ENCODE measurements at regions not wholly inside any gene's neighbourhood (a gene's known extent, or its start where the extent isn't known, plus 50 kb on each side); places are given as distances from the start of the nearest gene placed in this dataset.

DNA sequence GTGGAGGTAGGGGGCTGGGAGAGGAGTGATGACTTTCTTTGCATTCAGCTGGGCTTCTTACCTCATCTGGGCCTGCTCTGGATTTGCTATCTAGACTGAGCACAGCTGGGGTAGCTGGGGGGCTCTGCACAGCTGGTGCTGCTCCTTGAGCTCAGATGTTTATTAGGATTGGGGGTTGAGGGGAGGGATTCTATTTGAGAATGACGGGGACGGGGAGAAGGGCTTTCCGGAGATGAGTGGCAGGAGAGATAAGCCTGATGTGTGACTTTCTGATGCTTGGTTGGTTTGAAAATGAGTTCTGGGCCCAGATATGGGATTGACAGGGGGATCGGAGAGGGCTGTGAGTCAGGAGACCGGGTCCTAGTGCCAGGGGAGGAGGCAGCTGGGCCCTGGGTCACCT is 146.1 kb upstream of the CSF3R start:
- TF ChIP-seq, protein P1, sequence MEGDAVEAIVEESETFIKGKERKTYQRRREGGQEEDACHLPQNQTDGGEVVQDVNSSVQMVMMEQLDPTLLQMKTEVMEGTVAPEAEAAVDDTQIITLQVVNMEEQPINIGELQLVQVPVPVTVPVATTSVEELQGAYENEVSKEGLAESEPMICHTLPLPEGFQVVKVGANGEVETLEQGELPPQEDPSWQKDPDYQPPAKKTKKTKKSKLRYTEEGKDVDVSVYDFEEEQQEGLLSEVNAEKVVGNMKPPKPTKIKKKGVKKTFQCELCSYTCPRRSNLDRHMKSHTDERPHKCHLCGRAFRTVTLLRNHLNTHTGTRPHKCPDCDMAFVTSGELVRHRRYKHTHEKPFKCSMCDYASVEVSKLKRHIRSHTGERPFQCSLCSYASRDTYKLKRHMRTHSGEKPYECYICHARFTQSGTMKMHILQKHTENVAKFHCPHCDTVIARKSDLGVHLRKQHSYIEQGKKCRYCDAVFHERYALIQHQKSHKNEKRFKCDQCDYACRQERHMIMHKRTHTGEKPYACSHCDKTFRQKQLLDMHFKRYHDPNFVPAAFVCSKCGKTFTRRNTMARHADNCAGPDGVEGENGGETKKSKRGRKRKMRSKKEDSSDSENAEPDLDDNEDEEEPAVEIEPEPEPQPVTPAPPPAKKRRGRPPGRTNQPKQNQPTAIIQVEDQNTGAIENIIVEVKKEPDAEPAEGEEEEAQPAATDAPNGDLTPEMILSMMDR (IDR thresholded peaks at IDR 0.05): no peak
- no peak for TF ChIP-seq EZH2 (IDR thresholded peaks at IDR 0.05; ENCODE audit: borderline replicate concordance, insufficient read depth, low read depth, low read length, poor library complexity, severe bottlenecking)

All from B cell (primary cell).